ENCODE measurements at regions not wholly inside any gene's neighbourhood (a gene's known extent, or its start where the extent isn't known, plus 50 kb on each side); places are given as distances from the start of the nearest gene placed in this dataset.

DNA sequence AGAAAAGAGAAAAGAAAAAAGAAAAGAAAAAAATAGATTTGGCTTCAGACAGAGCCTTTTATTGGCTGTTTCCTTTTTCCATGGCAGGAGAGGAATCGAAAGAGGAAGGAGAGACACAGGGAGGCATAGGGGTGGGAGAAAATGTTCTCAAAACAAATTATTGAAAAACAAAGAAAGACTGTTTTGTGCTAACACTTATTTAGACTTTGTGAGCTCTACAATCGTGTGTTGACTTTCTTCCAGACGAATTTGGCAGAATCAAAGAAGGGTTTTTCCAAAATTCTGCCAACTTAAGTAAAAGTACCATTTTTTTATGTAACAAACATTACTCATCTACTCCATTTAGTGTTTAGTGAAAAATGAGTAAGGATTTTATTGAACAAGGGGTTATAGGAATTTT, 982.2 kb downstream of the REEP3 start:
- TF ChIP-seq ZNF549 (tag by site-specific recombination; IDR thresholded peaks at IDR 0.05) (no peak), ZBTB17 (tag by site-specific recombination; IDR thresholded peaks at IDR 0.05) (no peak), SCRT1 (tag by site-specific recombination; IDR thresholded peaks at IDR 0.05; ENCODE audit: borderline replicate concordance) (no peak), ZNF175 (tag by site-specific recombination; IDR thresholded peaks at IDR 0.05) (no peak)
- TF ChIP-seq, protein P1, sequence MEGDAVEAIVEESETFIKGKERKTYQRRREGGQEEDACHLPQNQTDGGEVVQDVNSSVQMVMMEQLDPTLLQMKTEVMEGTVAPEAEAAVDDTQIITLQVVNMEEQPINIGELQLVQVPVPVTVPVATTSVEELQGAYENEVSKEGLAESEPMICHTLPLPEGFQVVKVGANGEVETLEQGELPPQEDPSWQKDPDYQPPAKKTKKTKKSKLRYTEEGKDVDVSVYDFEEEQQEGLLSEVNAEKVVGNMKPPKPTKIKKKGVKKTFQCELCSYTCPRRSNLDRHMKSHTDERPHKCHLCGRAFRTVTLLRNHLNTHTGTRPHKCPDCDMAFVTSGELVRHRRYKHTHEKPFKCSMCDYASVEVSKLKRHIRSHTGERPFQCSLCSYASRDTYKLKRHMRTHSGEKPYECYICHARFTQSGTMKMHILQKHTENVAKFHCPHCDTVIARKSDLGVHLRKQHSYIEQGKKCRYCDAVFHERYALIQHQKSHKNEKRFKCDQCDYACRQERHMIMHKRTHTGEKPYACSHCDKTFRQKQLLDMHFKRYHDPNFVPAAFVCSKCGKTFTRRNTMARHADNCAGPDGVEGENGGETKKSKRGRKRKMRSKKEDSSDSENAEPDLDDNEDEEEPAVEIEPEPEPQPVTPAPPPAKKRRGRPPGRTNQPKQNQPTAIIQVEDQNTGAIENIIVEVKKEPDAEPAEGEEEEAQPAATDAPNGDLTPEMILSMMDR (tag by site-specific recombination; IDR thresholded peaks at IDR 0.05): no peak
- TF ChIP-seq, protein P2, sequence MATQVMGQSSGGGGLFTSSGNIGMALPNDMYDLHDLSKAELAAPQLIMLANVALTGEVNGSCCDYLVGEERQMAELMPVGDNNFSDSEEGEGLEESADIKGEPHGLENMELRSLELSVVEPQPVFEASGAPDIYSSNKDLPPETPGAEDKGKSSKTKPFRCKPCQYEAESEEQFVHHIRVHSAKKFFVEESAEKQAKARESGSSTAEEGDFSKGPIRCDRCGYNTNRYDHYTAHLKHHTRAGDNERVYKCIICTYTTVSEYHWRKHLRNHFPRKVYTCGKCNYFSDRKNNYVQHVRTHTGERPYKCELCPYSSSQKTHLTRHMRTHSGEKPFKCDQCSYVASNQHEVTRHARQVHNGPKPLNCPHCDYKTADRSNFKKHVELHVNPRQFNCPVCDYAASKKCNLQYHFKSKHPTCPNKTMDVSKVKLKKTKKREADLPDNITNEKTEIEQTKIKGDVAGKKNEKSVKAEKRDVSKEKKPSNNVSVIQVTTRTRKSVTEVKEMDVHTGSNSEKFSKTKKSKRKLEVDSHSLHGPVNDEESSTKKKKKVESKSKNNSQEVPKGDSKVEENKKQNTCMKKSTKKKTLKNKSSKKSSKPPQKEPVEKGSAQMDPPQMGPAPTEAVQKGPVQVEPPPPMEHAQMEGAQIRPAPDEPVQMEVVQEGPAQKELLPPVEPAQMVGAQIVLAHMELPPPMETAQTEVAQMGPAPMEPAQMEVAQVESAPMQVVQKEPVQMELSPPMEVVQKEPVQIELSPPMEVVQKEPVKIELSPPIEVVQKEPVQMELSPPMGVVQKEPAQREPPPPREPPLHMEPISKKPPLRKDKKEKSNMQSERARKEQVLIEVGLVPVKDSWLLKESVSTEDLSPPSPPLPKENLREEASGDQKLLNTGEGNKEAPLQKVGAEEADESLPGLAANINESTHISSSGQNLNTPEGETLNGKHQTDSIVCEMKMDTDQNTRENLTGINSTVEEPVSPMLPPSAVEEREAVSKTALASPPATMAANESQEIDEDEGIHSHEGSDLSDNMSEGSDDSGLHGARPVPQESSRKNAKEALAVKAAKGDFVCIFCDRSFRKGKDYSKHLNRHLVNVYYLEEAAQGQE (tag by site-specific recombination; IDR thresholded peaks at IDR 0.05): no peak
